GM10266 (cell line): ENCODE measurements at regions not wholly inside any gene's neighbourhood (a gene's known extent, or its start where the extent isn't known, plus 50 kb on each side); places are given as distances from the start of the nearest gene placed in this dataset.
"Not testable (repeated sequence)": the region's sequence is repeated elsewhere in the genome, so short reads cannot be mapped to it uniquely, and the experiment has no call there.

Experiments used
- DNase-seq: peaks from one replicate; pipeline ENCODE4 v3.0.0; 2012; ENCODE audit errors: extremely low spot score
- TF ChIP-seq, protein P1 (sequence below): IDR thresholded peaks from 2 replicates; pipeline ENCODE4 v1.5.1; 2012; ENCODE audit warnings: mild to moderate bottlenecking, low read depth; ENCODE audit not compliant: control insufficient read depth, insufficient read depth; ENCODE audit errors: missing control alignments

GRCh38 chr11:41713030-41713429, 253.6 kb upstream of the LRRC4C start:
- DNase-seq: no peak
- TF ChIP-seq, protein P1, sequence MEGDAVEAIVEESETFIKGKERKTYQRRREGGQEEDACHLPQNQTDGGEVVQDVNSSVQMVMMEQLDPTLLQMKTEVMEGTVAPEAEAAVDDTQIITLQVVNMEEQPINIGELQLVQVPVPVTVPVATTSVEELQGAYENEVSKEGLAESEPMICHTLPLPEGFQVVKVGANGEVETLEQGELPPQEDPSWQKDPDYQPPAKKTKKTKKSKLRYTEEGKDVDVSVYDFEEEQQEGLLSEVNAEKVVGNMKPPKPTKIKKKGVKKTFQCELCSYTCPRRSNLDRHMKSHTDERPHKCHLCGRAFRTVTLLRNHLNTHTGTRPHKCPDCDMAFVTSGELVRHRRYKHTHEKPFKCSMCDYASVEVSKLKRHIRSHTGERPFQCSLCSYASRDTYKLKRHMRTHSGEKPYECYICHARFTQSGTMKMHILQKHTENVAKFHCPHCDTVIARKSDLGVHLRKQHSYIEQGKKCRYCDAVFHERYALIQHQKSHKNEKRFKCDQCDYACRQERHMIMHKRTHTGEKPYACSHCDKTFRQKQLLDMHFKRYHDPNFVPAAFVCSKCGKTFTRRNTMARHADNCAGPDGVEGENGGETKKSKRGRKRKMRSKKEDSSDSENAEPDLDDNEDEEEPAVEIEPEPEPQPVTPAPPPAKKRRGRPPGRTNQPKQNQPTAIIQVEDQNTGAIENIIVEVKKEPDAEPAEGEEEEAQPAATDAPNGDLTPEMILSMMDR: no peak

DNA sequence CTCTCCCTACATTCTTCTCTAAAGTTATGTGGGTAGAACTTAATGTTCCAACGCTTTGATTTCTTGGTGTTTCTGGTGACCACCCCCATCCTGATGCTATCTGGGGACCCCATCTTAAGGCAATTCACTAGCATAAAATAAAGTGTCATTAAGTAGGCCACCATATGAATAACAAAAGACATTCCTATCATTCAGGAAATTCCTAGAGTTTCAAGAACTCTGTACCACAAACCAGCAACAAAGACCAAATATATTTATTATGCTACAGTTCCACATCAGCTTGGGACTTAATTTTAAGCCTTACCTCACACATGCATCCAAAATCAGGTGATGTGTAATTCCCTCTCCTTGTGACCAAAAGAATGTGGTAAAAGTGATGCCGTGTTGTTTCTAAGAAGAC, 254.6 kb upstream of the LRRC4C start:
- TF ChIP-seq, protein P1: no peak
- DNase-seq: no peak

GRCh38 chr11:41716862-41717261, 257.4 kb upstream of the LRRC4C start:
- DNase-seq: no peak
- TF ChIP-seq, protein P1: no peak

GRCh38 chr11:41720761-41721160, 261.3 kb upstream of the LRRC4C start:
- DNase-seq: no peak
- TF ChIP-seq, protein P1: no peak

DNA sequence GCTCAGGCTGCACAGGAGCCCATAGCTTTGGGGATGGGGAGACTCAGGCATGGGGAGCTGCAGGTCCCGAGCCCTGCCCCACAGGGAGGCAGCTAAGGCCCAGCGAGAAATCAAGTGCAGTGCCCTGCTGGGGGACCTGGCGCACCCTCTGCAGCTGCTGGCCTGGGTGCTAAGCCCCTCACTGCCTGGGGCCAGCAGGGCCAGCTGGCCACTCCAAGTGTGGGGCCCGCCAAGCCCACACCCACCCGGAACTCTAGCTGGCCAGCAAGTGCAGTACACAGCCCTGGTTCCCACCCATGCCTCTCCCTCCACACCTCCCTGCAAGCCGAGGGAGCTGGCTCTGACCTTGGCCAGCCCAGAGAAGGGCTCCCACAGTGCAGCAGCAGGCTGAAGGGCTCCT, 268.7 kb upstream of the LRRC4C start:
- not testable (repeated sequence) for DNase-seq

DNA sequence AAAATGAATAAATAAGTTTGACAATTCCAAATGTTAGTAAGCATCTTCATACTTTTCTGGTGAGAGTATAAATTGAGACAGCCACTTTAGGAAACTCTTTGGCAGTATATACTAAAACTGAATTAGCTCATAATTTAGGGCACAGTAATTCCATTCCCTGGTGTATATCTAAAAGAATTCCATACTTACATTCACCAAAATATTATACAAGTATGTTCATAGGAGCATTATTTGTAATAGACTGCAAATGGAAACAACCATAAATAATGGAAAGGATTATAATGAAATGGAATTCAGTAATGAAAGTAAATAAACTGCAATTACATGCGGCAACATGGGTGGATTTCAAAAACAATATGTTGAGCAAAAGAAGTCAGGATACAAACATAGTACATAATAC, 315.8 kb upstream of the LRRC4C start:
- TF ChIP-seq, protein P1: no peak
- DNase-seq: no peak

DNA sequence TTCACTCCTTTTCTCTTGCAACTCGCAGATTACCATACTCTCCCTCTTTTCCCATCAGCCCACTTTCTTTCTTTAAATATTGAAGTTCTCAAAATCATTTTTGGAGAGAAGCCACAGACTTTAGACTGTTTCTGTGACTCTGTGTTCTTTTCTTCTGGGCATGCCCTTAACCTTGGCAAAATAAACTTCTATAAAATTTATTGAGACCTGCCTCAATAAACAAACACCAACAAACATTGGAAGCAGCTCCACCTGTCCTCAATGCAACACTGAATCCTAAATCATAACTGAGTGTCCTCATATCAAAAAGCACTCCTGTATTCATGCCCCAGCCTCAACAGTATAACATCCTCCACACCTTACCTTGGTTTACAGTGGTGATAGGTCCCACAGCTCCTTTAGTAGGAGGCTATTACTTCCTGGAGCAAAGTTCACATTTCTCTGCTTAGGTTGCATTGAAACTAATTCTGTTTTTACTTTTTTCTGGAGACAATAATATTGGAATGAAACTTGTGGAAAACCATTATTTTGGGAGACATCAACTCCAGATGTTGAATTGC, 320.0 kb upstream of the LRRC4C start:
- DNase-seq: no peak
- TF ChIP-seq, protein P1: no peak

DNA sequence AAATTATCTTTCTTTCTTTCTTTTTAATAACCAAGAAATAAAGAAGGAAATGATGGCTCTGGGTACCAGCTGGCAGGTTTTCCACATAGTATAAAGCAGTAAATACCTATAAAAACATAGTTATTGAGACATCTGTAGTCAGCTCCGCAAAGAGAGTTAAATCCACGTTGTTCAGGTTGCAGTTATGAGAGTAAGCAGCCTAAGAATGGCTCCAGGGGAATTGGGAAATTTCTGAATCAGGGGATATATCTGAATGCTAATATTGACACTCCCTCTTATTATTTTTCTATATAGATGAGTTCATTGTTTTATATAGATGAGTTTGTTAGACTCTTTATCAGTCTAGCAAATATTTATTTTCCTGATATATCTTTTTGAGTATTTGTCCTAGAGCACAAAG, 322.0 kb upstream of the LRRC4C start:
- no peak for DNase-seq
- TF ChIP-seq, protein P1: no peak
